Activated naive CD8-positive, alpha-beta T cell treated with anti-CD3 and anti-CD28 coated beads, Interleukin-2, amount 50 U/mL, for 24 hours (primary cell): ENCODE measurements at regions not wholly inside any gene's neighbourhood (a gene's known extent, or its start where the extent isn't known, plus 50 kb on each side); places are given as distances from the start of the nearest gene placed in this dataset.

ENCODE experiments used
- ATAC-seq: fragments of 150-1000 bp; cut with Tn5 transposase; one replicate; pipeline ENCODE4 v1.10.0; 2021
- DNase-seq: peaks from one replicate; pipeline ENCODE4 v3.0.0; 2021
- H3K27ac Mint-ChIP-seq: one replicate; pipeline ENCODE4 v1.8.0; 2021; ENCODE audit warnings: mild to moderate bottlenecking, mixed read lengths
- H3K27me3 Mint-ChIP-seq: one replicate; pipeline ENCODE4 v1.8.0; 2021; ENCODE audit warnings: mixed read lengths
- H3K36me3 Mint-ChIP-seq: one replicate; pipeline ENCODE4 v1.8.0; 2021; ENCODE audit warnings: low read depth, mixed read lengths
- H3K4me1 Mint-ChIP-seq: one replicate; pipeline ENCODE4 v1.8.0; 2021; ENCODE audit warnings: mixed read lengths
- H3K4me3 Mint-ChIP-seq: one replicate; pipeline ENCODE4 v1.8.0; 2021; ENCODE audit warnings: mild to moderate bottlenecking, moderate library complexity, mixed read lengths
- H3K9me3 Mint-ChIP-seq: one replicate; pipeline ENCODE4 v1.8.0; 2021; ENCODE audit warnings: mixed read lengths

DNA sequence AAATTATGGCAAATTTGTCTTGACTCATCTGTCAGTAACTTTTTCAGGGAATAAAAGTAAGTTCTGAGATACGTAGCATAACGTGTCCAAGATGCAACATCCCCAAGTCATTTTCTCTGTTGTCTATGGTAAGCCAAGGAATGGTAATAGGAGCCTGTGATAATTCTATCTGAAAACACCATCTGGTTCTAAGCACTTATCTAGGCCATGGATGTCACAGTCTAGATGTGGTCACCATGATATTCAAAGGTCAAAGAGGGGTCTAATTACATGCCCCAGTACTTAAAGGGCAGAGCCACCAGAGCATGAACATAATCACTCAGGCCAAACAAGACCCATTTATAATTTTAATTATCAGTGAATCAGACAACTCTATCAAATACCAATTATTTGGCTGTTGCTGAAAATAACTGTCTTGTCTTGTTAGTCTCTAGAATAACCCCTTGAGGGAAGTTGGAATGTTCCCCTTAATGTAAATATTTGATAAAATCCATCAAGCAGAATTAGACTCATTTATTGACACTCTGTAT is 225.1 kb upstream of the MPPED2 start:
- no peaks in the 10 kb centered on the region for H3K36me3 Mint-ChIP-seq
- DNase-seq (no peak), ATAC-seq (no peak)
- no peaks in the 10 kb centered on the region for H3K27me3 Mint-ChIP-seq
- no peak overlapping the region for H3K4me3 Mint-ChIP-seq
- H3K4me1 Mint-ChIP-seq, result no peaks in the 10 kb centered on the region
- no peaks in the 10 kb centered on the region for H3K9me3 Mint-ChIP-seq
- H3K27ac Mint-ChIP-seq, result no peak overlapping the region

DNA sequence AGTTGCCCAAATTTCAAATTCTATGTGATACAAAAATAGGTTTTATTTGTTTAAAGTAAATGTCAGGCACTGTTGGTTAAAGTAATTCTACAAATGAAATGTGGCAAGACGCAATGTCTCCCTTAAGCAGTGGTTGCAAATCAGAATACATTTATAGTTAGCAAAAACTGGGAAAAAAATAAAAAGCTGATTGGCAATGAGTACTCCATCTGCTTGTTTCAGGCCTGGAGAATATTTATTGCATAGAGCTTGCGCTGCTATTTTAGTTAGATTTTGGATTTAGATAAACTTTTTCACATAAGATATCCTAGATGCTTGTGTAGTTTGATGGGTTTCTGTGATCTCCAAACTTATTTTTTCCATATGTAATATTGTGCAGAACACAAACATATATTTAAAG is 224.0 kb upstream of the MPPED2 start:
- Mint-ChIP-seq H3K9me3 (no peaks in the 10 kb centered on the region), H3K4me3 (no peak overlapping the region), H3K36me3 (no peaks in the 10 kb centered on the region), H3K27ac (no peak overlapping the region), H3K27me3 (no peaks in the 10 kb centered on the region), H3K4me1 (no peaks in the 10 kb centered on the region)
- ATAC-seq, result no peak
- DNase-seq, result no peak

- Mint-ChIP-seq H3K4me1 (no peaks in the 10 kb centered on the region), H3K27ac (no peak overlapping the region), H3K9me3 (no peaks in the 10 kb centered on the region), H3K27me3 (no peaks in the 10 kb centered on the region), H3K36me3 (no peaks in the 10 kb centered on the region), H3K4me3 (no peak overlapping the region)
- ATAC-seq, result no peak
- DNase-seq, result no peak
Observed at GRCh38 chr11:30801357-30801756, 215.2 kb upstream of the MPPED2 start.

- DNase-seq, result no peak
- no peaks in the 10 kb centered on the region for H3K36me3 Mint-ChIP-seq
- H3K27me3 Mint-ChIP-seq, result no peaks in the 10 kb centered on the region
- no peak overlapping the region for H3K27ac Mint-ChIP-seq
- ATAC-seq, result no peak
- H3K4me1 Mint-ChIP-seq, result no peaks in the 10 kb centered on the region
- H3K4me3 Mint-ChIP-seq, result no peak overlapping the region
- no peaks in the 10 kb centered on the region for H3K9me3 Mint-ChIP-seq
Observed at GRCh38 chr11:30800904-30801303, 214.8 kb upstream of the MPPED2 start.

GRCh38 chr11:30798547-30799236 is 212.5 kb upstream of the MPPED2 start:
- H3K4me3 Mint-ChIP-seq, result no peak overlapping the region
- H3K36me3 Mint-ChIP-seq, result no peaks in the 10 kb centered on the region
- DNase-seq (no peak), ATAC-seq (no peak)
- H3K9me3 Mint-ChIP-seq, result no peaks in the 10 kb centered on the region
- H3K27ac Mint-ChIP-seq, result no peak overlapping the region
- no peaks in the 10 kb centered on the region for H3K4me1 Mint-ChIP-seq
- H3K27me3 Mint-ChIP-seq, result no peaks in the 10 kb centered on the region

DNA sequence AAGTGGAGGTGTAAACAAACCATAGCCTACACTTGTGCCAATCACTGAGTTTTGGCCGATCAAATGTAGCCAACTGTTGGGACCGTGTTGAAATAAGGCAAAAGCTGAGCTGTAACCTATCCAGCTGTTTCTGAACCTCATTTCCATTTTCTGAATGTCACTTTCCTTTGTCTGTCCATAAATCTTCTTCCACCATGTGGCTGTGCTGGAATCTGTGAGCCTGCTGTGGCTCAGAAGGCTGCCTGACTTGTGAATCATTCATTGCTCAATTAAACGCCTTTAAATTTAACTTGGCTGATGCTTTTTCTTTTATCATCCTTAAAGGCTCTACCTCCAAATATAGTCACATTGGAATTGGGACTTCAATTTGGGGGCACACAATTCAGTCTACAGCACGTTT is 203.1 kb upstream of the MPPED2 start:
- Mint-ChIP-seq H3K27ac (no peak overlapping the region), H3K4me3 (no peak overlapping the region), H3K36me3 (no peaks in the 10 kb centered on the region), H3K9me3 (no peaks in the 10 kb centered on the region), H3K27me3 (no peaks in the 10 kb centered on the region), H3K4me1 (no peaks in the 10 kb centered on the region)
- ATAC-seq (no peak), DNase-seq (no peak)

DNA sequence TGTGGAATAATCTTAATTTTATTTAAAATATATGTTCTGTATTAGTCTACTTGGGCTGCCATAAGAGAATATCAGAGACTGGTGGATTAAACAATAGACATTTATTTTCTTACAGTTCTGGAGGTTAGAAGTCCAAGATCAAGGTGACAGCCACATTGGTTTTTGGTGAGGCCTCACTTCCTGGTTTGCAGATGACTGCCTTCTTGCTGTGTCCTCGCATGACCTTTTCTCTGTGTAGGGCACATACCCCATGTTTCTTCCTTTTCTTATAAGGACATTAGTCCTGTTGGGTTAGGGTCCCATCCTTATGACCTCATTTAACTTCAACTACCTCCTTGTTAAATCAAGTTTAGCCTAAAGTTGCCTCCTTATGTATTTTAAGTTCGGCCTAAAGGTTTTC is 202.7 kb upstream of the MPPED2 start:
- H3K27ac Mint-ChIP-seq, result no peak overlapping the region
- no peaks in the 10 kb centered on the region for H3K36me3 Mint-ChIP-seq
- H3K9me3 Mint-ChIP-seq, result no peaks in the 10 kb centered on the region
- DNase-seq (no peak), ATAC-seq (no peak)
- H3K4me1 Mint-ChIP-seq, result no peaks in the 10 kb centered on the region
- no peaks in the 10 kb centered on the region for H3K27me3 Mint-ChIP-seq
- H3K4me3 Mint-ChIP-seq, result no peak overlapping the region

DNA sequence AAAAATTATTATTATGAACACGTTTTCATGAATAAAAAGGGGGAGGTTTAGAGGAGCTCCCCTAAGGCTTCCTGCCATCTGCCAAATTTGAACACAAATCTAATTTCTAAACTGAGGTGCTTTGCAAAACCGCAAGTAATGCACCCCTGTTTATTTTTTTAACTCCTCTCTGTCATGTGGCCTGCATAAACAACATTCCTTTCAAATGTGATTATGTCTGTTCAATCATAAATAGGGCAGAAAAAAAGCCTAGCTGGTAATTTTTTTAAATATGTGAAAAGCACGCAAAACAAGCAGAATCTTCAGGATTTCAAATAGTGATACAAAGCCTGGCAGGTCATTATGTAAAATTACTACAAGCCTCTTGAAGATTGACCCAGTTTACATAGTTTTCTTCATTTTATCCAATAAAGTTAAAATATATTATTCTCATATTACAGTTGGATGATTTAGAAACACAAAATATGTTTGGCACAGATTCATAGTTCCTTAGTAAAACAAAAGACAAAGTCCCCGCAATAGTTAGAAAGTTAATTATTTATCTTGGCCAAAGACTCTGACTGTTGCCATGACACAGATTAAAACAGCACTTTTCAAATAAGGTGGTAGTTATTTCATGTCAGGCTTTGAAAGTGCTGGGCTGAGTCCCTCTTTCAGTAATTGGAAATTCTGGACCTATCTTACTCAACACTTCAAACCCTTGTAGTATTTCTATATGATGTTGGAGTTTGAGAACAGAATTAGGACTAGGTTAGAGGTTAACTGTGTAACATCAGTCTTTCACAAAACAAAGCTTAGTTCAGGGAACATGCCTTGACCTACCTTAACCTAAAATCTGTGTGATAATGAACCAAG is 200.3 kb upstream of the MPPED2 start:
- Mint-ChIP-seq H3K27me3 (no peaks in the 10 kb centered on the region), H3K36me3 (no peaks in the 10 kb centered on the region), H3K4me1 (no peaks in the 10 kb centered on the region), H3K4me3 (no peak overlapping the region), H3K27ac (no peak overlapping the region), H3K9me3 (no peaks in the 10 kb centered on the region)
- DNase-seq (no peak), ATAC-seq (no peak)

GRCh38 chr11:30778596-30778995 is 192.4 kb upstream of the MPPED2 start:
- H3K9me3 Mint-ChIP-seq, result peaks cover 4% of the 10 kb centered on the region
- DNase-seq (no peak), ATAC-seq (no peak)
- peaks cover 2% of the 10 kb centered on the region for H3K27me3 Mint-ChIP-seq
- H3K4me3 Mint-ChIP-seq, result no peak overlapping the region
- H3K27ac Mint-ChIP-seq, result no peak overlapping the region
- H3K4me1 Mint-ChIP-seq, result no peaks in the 10 kb centered on the region
- no peaks in the 10 kb centered on the region for H3K36me3 Mint-ChIP-seq

DNA sequence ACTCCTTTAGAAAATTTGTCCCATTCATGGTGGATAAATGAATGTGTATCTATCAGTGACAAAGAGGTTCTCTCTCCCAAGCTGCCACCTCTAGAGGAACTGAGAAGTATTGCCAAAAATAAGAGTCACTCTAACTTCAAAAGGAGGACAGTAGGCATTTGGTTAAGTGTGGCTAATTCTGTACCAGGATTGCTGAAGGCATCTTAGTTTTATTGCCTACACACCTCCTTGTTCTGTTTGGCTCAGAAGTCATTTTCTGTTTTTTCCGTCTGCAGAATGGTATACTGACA is 189.0 kb upstream of the MPPED2 start:
- no peaks in the 10 kb centered on the region for H3K4me1 Mint-ChIP-seq
- H3K27ac Mint-ChIP-seq, result no peak overlapping the region
- DNase-seq (no peak), ATAC-seq (no peak)
- peaks cover 4% of the 10 kb centered on the region for H3K27me3 Mint-ChIP-seq
- H3K9me3 Mint-ChIP-seq, result peaks cover 4% of the 10 kb centered on the region
- no peaks in the 10 kb centered on the region for H3K36me3 Mint-ChIP-seq
- H3K4me3 Mint-ChIP-seq, result no peak overlapping the region

DNA sequence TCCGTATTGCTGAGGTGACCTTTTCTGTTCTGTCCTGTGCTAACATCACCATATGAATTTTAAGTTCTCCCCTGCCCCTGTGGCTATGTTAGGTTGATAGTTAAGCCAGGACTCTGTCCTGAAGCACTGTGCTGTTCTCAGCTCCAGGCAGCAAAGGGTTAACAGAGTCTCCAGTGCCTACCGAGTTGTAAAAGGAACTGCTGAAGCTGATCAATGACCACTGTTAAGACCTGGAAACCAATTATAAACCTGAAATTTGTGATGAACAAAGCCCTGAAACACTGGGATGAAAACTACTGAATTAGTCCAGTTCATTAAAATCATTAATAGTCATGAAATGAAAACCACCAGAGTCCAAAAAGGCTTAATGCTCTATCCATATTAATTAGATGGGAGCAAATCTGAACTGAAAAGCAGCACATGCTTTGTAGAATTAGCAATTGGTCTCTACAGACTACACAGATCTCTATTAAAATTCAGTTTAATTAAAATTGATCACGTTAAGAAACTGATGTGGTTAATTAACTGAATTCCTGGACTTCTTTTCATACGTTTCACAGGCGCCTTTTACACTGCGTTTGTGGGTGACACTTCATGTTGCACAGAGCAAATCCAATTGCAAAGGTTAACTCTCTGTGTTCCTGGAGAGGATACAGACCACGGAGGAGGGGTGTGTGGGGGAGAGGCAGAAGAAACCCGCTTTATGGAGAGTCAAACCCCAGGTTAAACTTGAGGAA is 188.5 kb upstream of the MPPED2 start:
- no peaks in the 10 kb centered on the region for H3K4me1 Mint-ChIP-seq
- DNase-seq (no peak), ATAC-seq (no peak)
- H3K4me3 Mint-ChIP-seq, result no peak overlapping the region
- H3K9me3 Mint-ChIP-seq, result peaks cover 4% of the 10 kb centered on the region
- H3K27ac Mint-ChIP-seq, result no peak overlapping the region
- H3K36me3 Mint-ChIP-seq, result no peaks in the 10 kb centered on the region
- peaks cover 4% of the 10 kb centered on the region for H3K27me3 Mint-ChIP-seq

- DNase-seq (no peak), ATAC-seq (no peak)
- H3K27me3 Mint-ChIP-seq, result peaks cover 2% of the 10 kb centered on the region
- H3K4me1 Mint-ChIP-seq, result no peaks in the 10 kb centered on the region
- H3K9me3 Mint-ChIP-seq, result no peaks in the 10 kb centered on the region
- H3K36me3 Mint-ChIP-seq, result no peaks in the 10 kb centered on the region
- no peak overlapping the region for H3K4me3 Mint-ChIP-seq
- H3K27ac Mint-ChIP-seq, result no peak overlapping the region
Observed at GRCh38 chr11:30772908-30773307, 186.8 kb upstream of the MPPED2 start.

GRCh38 chr11:30763951-30764350 is 177.8 kb upstream of the MPPED2 start:
- no peak overlapping the region for H3K4me3 Mint-ChIP-seq
- ATAC-seq (no peak), DNase-seq (no peak)
- peaks cover 2% of the 10 kb centered on the region for H3K27me3 Mint-ChIP-seq
- peaks cover 4% of the 10 kb centered on the region for H3K9me3 Mint-ChIP-seq
- H3K36me3 Mint-ChIP-seq, result no peaks in the 10 kb centered on the region
- H3K4me1 Mint-ChIP-seq, result no peaks in the 10 kb centered on the region
- H3K27ac Mint-ChIP-seq, result no peak overlapping the region

GRCh38 chr11:30762188-30762587 is 176.0 kb upstream of the MPPED2 start:
- H3K9me3 Mint-ChIP-seq, result peaks cover 4% of the 10 kb centered on the region
- no peaks in the 10 kb centered on the region for H3K4me1 Mint-ChIP-seq
- no peak overlapping the region for H3K27ac Mint-ChIP-seq
- H3K4me3 Mint-ChIP-seq, result no peak overlapping the region
- no peaks in the 10 kb centered on the region for H3K36me3 Mint-ChIP-seq
- no peak for ATAC-seq
- DNase-seq, result no peak
- H3K27me3 Mint-ChIP-seq, result peaks cover 2% of the 10 kb centered on the region

- H3K4me1 Mint-ChIP-seq, result no peaks in the 10 kb centered on the region
- peaks cover 4% of the 10 kb centered on the region for H3K9me3 Mint-ChIP-seq
- no peak for ATAC-seq
- no peak overlapping the region for H3K4me3 Mint-ChIP-seq
- no peak for DNase-seq
- no peaks in the 10 kb centered on the region for H3K36me3 Mint-ChIP-seq
- H3K27ac Mint-ChIP-seq, result no peak overlapping the region
- H3K27me3 Mint-ChIP-seq, result peaks cover 2% of the 10 kb centered on the region
Observed at GRCh38 chr11:30760345-30760744, 174.2 kb upstream of the MPPED2 start.
